ENCODE measurements at regions not wholly inside any gene's neighbourhood (a gene's known extent, or its start where the extent isn't known, plus 50 kb on each side); places are given as distances from the start of the nearest gene placed in this dataset.

- DNase-seq (ENCODE audit: low spot score) (no peak), ATAC-seq (no peak)
- Mint-ChIP-seq H3K36me3 (no peaks in the 10 kb centered on the region), H3K4me3 (no peak overlapping the region), H3K27ac (0 out of 2 replicates have a peak overlapping the region, but pooled peaks have one; percentile 60), H3K4me1 (peaks cover 6% of the 10 kb centered on the region), H3K9me3 (no peaks in the 10 kb centered on the region), H3K27me3 (ENCODE audit: low read depth) (peaks cover 3% of the 10 kb centered on the region; the same call in 1 of the 2 replicates)
- no peak for TF ChIP-seq GTF2I (CRISPR knock-in tag; conservative IDR thresholded peaks at IDR 0.05)
- TF ChIP-seq, protein P1, sequence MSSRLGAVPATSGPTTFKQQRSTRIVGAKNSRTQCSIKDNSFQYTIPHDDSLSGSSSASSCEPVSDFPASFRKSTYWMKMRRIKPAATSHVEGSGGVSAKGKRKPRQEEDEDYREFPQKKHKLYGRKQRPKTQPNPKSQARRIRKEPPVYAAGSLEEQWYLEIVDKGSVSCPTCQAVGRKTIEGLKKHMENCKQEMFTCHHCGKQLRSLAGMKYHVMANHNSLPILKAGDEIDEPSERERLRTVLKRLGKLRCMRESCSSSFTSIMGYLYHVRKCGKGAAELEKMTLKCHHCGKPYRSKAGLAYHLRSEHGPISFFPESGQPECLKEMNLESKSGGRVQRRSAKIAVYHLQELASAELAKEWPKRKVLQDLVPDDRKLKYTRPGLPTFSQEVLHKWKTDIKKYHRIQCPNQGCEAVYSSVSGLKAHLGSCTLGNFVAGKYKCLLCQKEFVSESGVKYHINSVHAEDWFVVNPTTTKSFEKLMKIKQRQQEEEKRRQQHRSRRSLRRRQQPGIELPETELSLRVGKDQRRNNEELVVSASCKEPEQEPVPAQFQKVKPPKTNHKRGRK (CRISPR knock-in tag; IDR thresholded peaks at IDR 0.05; ENCODE audit: borderline replicate concordance): no peak
- no peak for TF ChIP-seq CREB1 (CRISPR knock-in tag; IDR thresholded peaks at IDR 0.05)
- TF ChIP-seq, protein P2, sequence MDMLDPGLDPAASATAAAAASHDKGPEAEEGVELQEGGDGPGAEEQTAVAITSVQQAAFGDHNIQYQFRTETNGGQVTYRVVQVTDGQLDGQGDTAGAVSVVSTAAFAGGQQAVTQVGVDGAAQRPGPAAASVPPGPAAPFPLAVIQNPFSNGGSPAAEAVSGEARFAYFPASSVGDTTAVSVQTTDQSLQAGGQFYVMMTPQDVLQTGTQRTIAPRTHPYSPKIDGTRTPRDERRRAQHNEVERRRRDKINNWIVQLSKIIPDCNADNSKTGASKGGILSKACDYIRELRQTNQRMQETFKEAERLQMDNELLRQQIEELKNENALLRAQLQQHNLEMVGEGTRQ (CRISPR knock-in tag; IDR thresholded peaks at IDR 0.05): no peak
- ChIA-PET POLR2A (interaction anchor here (1.2 kb wide), 1 partner anchor 144 kb away, joined by 3 read pairs; no protein-coding TSS in a partner anchor), CTCF (interaction anchor here (0.7 to 2.3 kb wide), 36 partner anchors 9 to 640 kb away, joined by 3 to 16 read pairs (median 4); no protein-coding TSS in a partner anchor)
These were observed 482.2 kb upstream of the ADAMTS9 start for GRCh38 chr3:65169961-65170360.

DNA sequence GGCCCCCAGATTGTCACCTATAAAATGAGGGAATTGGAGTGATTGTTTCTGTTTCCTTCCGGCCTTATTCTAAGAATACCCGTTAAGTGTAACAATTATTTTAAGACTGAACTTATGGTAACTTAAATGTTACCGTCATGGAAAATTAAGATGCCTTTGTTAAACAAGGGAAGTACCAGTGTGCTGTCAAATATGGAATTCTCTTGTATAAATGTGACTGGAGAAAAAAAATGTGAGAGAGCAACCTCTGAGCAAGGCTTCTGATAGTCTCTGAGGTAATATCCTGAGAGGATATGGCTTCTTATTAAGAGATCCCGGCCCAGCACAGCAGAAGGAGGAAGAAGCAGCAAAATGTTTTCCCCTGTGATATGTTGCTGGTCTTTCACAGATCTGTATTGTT, 480.7 kb upstream of the ADAMTS9 start:
- TF ChIP-seq NFE2L1 (CRISPR knock-in tag; IDR thresholded peaks at IDR 0.05) (no peak), PREB (CRISPR knock-in tag; IDR thresholded peaks at IDR 0.05; ENCODE audit: borderline replicate concordance) (no peak), ZNF219 (CRISPR knock-in tag; IDR thresholded peaks at IDR 0.05; ENCODE audit: borderline replicate concordance) (no peak), ZNF423 (CRISPR knock-in tag; IDR thresholded peaks at IDR 0.05) (no peak), SMAD3 (CRISPR knock-in tag; IDR thresholded peaks at IDR 0.05; ENCODE audit: borderline replicate concordance) (no peak), ESRRA (CRISPR knock-in tag; IDR thresholded peaks at IDR 0.05; ENCODE audit: borderline replicate concordance) (no peak)
- H3K27ac Mint-ChIP-seq: no peak overlapping the region
- peaks cover 6% of the 10 kb centered on the region for H3K4me1 Mint-ChIP-seq

DNA sequence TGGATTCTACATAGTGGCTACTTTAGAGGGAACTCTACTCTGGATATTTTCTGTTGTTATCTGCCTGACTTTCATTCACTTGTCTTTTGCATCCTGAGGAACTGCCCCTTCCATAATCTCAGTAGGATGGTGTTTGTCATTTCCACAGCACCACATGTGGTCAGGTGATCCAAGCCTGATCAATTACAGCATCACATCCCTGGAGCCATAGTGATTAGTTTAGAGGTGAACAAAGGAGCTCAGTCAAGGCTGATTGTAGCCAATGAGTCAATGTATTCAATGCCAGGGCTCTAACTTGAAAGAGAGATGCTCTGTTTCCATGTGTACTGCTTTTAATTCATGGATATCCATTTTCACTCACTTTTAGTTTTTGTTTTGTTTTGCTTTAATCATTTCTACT, 478.7 kb upstream of the ADAMTS9 start:
- ChIA-PET CTCF (no interaction called here), POLR2A (no interaction called here)
- peaks cover 3% of the 10 kb centered on the region; the same call in 1 of the 2 replicates for H3K27me3 Mint-ChIP-seq (ENCODE audit: low read depth)
- peaks cover 6% of the 10 kb centered on the region for H3K4me1 Mint-ChIP-seq
- no peak overlapping the region for H3K27ac Mint-ChIP-seq
- H3K36me3 Mint-ChIP-seq: no peaks in the 10 kb centered on the region
- no peak overlapping the region for H3K4me3 Mint-ChIP-seq
- ATAC-seq: peak; percentile 58; the same call in 1 of the 2 replicates
- no peak for DNase-seq (ENCODE audit: low spot score)
- no peaks in the 10 kb centered on the region for H3K9me3 Mint-ChIP-seq
- TF ChIP-seq FOXK1 (CRISPR knock-in tag; IDR thresholded peaks at IDR 0.05) (no peak), FOXJ3 (CRISPR knock-in tag; IDR thresholded peaks at IDR 0.05; ENCODE audit: borderline replicate concordance) (no peak), ESRRA (CRISPR knock-in tag; IDR thresholded peaks at IDR 0.05; ENCODE audit: borderline replicate concordance) (no peak), FOXP1 (CRISPR knock-in tag; IDR thresholded peaks at IDR 0.05; ENCODE audit: borderline replicate concordance) (no peak), MAX (CRISPR knock-in tag; IDR thresholded peaks at IDR 0.05) (no peak), ZNF219 (CRISPR knock-in tag; IDR thresholded peaks at IDR 0.05; ENCODE audit: borderline replicate concordance) (no peak), ZSCAN18 (CRISPR knock-in tag; IDR thresholded peaks at IDR 0.05) (no peak), ZNF232 (CRISPR knock-in tag; IDR thresholded peaks at IDR 0.05) (no peak)
- TF ChIP-seq, protein P3, sequence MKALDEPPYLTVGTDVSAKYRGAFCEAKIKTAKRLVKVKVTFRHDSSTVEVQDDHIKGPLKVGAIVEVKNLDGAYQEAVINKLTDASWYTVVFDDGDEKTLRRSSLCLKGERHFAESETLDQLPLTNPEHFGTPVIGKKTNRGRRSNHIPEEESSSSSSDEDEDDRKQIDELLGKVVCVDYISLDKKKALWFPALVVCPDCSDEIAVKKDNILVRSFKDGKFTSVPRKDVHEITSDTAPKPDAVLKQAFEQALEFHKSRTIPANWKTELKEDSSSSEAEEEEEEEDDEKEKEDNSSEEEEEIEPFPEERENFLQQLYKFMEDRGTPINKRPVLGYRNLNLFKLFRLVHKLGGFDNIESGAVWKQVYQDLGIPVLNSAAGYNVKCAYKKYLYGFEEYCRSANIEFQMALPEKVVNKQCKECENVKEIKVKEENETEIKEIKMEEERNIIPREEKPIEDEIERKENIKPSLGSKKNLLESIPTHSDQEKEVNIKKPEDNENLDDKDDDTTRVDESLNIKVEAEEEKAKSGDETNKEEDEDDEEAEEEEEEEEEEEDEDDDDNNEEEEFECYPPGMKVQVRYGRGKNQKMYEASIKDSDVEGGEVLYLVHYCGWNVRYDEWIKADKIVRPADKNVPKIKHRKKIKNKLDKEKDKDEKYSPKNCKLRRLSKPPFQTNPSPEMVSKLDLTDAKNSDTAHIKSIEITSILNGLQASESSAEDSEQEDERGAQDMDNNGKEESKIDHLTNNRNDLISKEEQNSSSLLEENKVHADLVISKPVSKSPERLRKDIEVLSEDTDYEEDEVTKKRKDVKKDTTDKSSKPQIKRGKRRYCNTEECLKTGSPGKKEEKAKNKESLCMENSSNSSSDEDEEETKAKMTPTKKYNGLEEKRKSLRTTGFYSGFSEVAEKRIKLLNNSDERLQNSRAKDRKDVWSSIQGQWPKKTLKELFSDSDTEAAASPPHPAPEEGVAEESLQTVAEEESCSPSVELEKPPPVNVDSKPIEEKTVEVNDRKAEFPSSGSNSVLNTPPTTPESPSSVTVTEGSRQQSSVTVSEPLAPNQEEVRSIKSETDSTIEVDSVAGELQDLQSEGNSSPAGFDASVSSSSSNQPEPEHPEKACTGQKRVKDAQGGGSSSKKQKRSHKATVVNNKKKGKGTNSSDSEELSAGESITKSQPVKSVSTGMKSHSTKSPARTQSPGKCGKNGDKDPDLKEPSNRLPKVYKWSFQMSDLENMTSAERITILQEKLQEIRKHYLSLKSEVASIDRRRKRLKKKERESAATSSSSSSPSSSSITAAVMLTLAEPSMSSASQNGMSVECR (CRISPR knock-in tag; IDR thresholded peaks at IDR 0.05; ENCODE audit: borderline replicate concordance): no peak
- TF ChIP-seq, protein P4, sequence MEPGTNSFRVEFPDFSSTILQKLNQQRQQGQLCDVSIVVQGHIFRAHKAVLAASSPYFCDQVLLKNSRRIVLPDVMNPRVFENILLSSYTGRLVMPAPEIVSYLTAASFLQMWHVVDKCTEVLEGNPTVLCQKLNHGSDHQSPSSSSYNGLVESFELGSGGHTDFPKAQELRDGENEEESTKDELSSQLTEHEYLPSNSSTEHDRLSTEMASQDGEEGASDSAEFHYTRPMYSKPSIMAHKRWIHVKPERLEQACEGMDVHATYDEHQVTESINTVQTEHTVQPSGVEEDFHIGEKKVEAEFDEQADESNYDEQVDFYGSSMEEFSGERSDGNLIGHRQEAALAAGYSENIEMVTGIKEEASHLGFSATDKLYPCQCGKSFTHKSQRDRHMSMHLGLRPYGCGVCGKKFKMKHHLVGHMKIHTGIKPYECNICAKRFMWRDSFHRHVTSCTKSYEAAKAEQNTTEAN (CRISPR knock-in tag; IDR thresholded peaks at IDR 0.05): no peak

More for the DNA sequence above, 480.7 kb upstream of the ADAMTS9 start:
- CTCF ChIA-PET: no interaction called here
- Mint-ChIP-seq H3K36me3 (no peaks in the 10 kb centered on the region), H3K4me3 (no peak overlapping the region), H3K9me3 (no peaks in the 10 kb centered on the region), H3K27me3 (ENCODE audit: low read depth) (peaks cover 3% of the 10 kb centered on the region; the same call in 1 of the 2 replicates)
- POLR2A ChIA-PET: no interaction called here
- DNase-seq (ENCODE audit: low spot score) (no peak), ATAC-seq (no peak)

All from WTC11 (cell line).